B cell (primary cell): ENCODE measurements at regions not wholly inside any gene's neighbourhood (a gene's known extent, or its start where the extent isn't known, plus 50 kb on each side); places are given as distances from the start of the nearest gene placed in this dataset.
"Not testable (repeated sequence)": the region's sequence is repeated elsewhere in the genome, so short reads cannot be mapped to it uniquely, and the experiment has no call there.

Experiments
- CTCF ChIP-seq: fragments of 200-600 bp; IDR thresholded peaks from one replicate; pipeline ENCODE4 v1.8.0; 2022; ENCODE audit warnings: antibody characterized with exemption, mild to moderate bottlenecking
- EZH2 ChIP-seq: IDR thresholded peaks from 2 replicates; pipeline ENCODE4 v1.6.1; 2012; ENCODE audit warnings: borderline replicate concordance, low read depth, mild to moderate bottlenecking, moderate library complexity, low read length; ENCODE audit not compliant: insufficient read depth, poor library complexity, severe bottlenecking

- not testable (repeated sequence) for TF ChIP-seq CTCF, EZH2
Measured at GRCh38 chr21:6526213-6526612, 3995.2 kb upstream of the TPTE start.
